Parathyroid adenoma (tissue), 2 donors: ENCODE measurements at regions not wholly inside any gene's neighbourhood (a gene's known extent, or its start where the extent isn't known, plus 50 kb on each side); places are given as distances from the start of the nearest gene placed in this dataset.
"Not testable (repeated sequence)": the region's sequence is repeated elsewhere in the genome, so short reads cannot be mapped to it uniquely, and the experiment has no call there.

ENCODE experiments used
- H2AFZ ChIP-seq: fragments of 300-600 bp; sonication (generic); one replicate; pipeline ENCODE4 v1.7.0; 2017; ENCODE audit warnings: antibody characterized with exemption, mild to moderate bottlenecking
- H3K27ac ChIP-seq: fragments of 300-600 bp; sonication (generic); one replicate; pipeline ENCODE4 v1.7.0; 2017
- H3K27me3 ChIP-seq: fragments of 300-600 bp; sonication (generic); one replicate; pipeline ENCODE4 v1.7.0; 2017; ENCODE audit warnings: low read length; ENCODE audit not compliant: control insufficient read depth, insufficient read depth
- H3K36me3 ChIP-seq: fragments of 300-600 bp; sonication (generic); one replicate; pipeline ENCODE4 v1.7.0; 2017; ENCODE audit warnings: low read length; ENCODE audit not compliant: control insufficient read depth, insufficient read depth
- H3K4me1 ChIP-seq: fragments of 300-600 bp; sonication (generic); one replicate; pipeline ENCODE4 v1.7.0; 2017; ENCODE audit warnings: control low read depth
- H3K4me2 ChIP-seq: fragments of 300-600 bp; sonication (generic); one replicate; pipeline ENCODE4 v1.7.0; 2017; ENCODE audit warnings: low read length
- H3K4me3 ChIP-seq: fragments of 300-600 bp; sonication (generic); one replicate; pipeline ENCODE4 v1.7.0; 2017; ENCODE audit warnings: low read depth, low read length
- H3K79me2 ChIP-seq: fragments of 300-600 bp; sonication (generic); one replicate; pipeline ENCODE4 v1.7.0; 2017; ENCODE audit warnings: control low read depth
- H3K9ac ChIP-seq: fragments of 300-600 bp; sonication (generic); one replicate; pipeline ENCODE4 v1.7.0; 2017; ENCODE audit warnings: mild to moderate bottlenecking
- H3K9me3 ChIP-seq: fragments of 300-600 bp; sonication (generic); one replicate; pipeline ENCODE4 v1.7.0; 2017; ENCODE audit warnings: low read length; ENCODE audit not compliant: control insufficient read depth
- CTCF ChIP-seq: fragments of 300-600 bp; sonication (generic); IDR thresholded peaks from one replicate; pipeline ENCODE4 v1.7.0; 2017; ENCODE audit warnings: antibody characterized with exemption, mild to moderate bottlenecking
- donor health status: primary hyperparathyroidism.

- no peaks in the 10 kb centered on the region for H3K27me3 ChIP-seq
- H3K36me3 ChIP-seq, result no peaks in the 10 kb centered on the region
- no peak overlapping the region for H3K27ac ChIP-seq
- no peaks in the 10 kb centered on the region for H3K4me1 ChIP-seq
- H3K79me2 ChIP-seq, result no peaks in the 10 kb centered on the region
- H3K9me3 ChIP-seq, result no peaks in the 10 kb centered on the region
- H2AFZ ChIP-seq, result no peak overlapping the region
- no peak for TF ChIP-seq CTCF
- no peak overlapping the region for H3K4me2 ChIP-seq
- H3K4me3 ChIP-seq, result no peak overlapping the region
- H3K9ac ChIP-seq, result no peak overlapping the region
Observed at GRCh38 chr7:25054819-25055519, 70.1 kb downstream of the CYCS start.

DNA sequence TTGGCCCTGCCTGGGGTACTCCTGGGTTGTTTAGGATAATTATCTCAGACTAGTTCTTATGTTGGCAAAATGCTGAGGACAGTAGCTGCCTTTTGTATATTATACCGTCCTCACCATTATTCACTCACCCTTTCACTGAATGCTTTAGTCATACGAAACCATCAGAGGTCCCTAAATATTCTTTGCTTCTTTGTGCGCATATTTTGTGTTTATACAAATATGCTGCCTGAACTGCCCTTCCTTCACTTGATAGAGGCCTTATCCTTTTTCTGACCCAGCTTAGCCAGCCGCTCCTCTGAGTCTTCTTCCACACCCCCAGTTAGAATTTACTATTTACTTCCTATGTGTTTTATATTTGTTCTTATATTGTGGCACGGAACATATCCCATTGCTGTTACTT, 70.2 kb upstream of the OSBPL3 start:
- no peak overlapping the region for H3K4me2 ChIP-seq
- no peak for TF ChIP-seq CTCF
- no peaks in the 10 kb centered on the region for H3K36me3 ChIP-seq
- H3K9ac ChIP-seq, result no peak overlapping the region
- H3K4me1 ChIP-seq, result no peaks in the 10 kb centered on the region
- no peaks in the 10 kb centered on the region for H3K9me3 ChIP-seq
- no peaks in the 10 kb centered on the region for H3K79me2 ChIP-seq
- H2AFZ ChIP-seq, result no peak overlapping the region
- no peak overlapping the region for H3K4me3 ChIP-seq
- H3K27ac ChIP-seq, result no peak overlapping the region
- no peaks in the 10 kb centered on the region for H3K27me3 ChIP-seq

GRCh38 chr7:25048444-25048834, 68.5 kb upstream of the OSBPL3 start:
- Histone ChIP-seq H3K4me3 (no peak overlapping the region), H3K4me1 (no peaks in the 10 kb centered on the region), H3K4me2 (no peak overlapping the region), H3K27ac (no peak overlapping the region), H3K9ac (no peak overlapping the region), H3K36me3 (no peaks in the 10 kb centered on the region), H3K79me2 (no peaks in the 10 kb centered on the region), H2AFZ (no peak overlapping the region), H3K9me3 (no peaks in the 10 kb centered on the region), H3K27me3 (no peaks in the 10 kb centered on the region)
- no peak for TF ChIP-seq CTCF

DNA sequence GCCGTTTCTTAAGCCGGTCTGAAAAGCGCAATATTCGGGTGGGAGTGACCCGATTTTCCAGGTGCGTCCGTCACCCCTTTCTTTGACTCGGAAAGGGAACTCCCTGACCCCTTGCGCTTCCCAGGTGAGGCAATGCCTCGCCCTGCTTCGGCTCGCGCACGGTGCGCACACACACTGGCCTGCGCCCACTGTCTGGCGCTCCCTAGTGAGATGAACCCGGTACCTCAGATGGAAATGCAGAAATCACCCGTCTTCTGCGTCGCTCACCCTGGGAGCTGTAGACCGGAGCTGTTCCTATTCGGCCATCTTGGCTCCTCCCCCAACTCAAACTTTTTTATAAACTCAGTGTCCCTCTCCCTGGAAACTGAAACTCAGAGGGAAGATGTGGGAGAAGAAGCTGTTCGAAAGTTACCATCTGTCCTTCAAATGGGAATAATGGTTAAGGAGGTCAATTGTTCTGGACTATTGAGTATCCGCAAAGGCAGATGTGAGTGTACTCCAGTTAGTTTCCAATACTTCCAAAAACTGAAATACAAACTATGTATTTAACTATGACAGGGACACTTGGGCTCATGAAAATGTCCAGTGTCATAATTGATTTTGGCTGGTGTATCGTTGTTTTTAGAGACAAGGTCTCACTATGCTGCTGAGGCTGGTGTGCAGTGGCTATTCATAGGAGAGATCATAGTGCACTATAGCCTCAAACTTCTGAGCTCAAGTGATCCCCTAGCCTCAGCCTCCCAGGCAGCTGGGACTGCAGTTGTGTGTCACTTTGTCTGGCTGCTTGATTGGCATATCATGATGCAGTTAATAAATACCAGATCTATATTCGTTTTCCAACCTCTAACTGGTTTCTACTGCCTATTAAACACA, 67.8 kb upstream of the OSBPL3 start:
- H3K36me3 ChIP-seq, H3K27ac ChIP-seq, H3K79me2 ChIP-seq, H3K27me3 ChIP-seq, H3K9ac ChIP-seq, H3K4me3 ChIP-seq, H3K4me2 ChIP-seq, H3K9me3 ChIP-seq, H3K4me1 ChIP-seq, H2AFZ ChIP-seq: not testable (repeated sequence)

DNA sequence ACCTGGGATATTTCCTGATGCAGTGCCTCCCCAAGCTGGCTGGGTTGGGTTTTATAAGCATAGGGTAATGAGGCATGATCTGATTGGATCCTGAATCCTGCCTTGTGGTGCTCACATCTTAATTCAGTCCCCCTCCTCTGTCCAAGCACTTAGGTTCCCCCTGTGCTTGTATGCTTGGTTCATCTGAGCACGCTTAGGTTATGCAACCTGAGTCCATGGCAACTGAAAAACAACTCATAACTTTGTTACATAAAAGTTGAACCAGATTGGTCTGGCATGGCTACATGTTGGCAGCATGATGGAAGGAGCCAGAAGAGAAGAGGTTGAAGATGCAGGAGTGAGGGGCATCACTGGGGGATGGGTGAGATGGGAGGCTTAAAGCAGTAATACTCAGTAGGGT, 57.3 kb upstream of the OSBPL3 start:
- Histone ChIP-seq H3K79me2 (no peaks in the 10 kb centered on the region), H3K36me3 (no peaks in the 10 kb centered on the region), H3K9ac (no peak overlapping the region), H3K4me3 (no peak overlapping the region), H3K27me3 (no peaks in the 10 kb centered on the region), H2AFZ (no peak overlapping the region), H3K27ac (no peak overlapping the region), H3K4me1 (no peaks in the 10 kb centered on the region), H3K9me3 (no peaks in the 10 kb centered on the region), H3K4me2 (no peak overlapping the region)
- no peak for TF ChIP-seq CTCF
